ENCODE measurements at regions not wholly inside any gene's neighbourhood (a gene's known extent, or its start where the extent isn't known, plus 50 kb on each side); places are given as distances from the start of the nearest gene placed in this dataset.

- TF ChIP-seq CTCF (IDR thresholded peaks at IDR 0.05; ENCODE audit: poor library complexity, severe bottlenecking) (no peak), SMC3 (conservative IDR thresholded peaks at IDR 0.05; ENCODE audit: poor library complexity) (no peak), MXI1 (conservative IDR thresholded peaks at IDR 0.05; ENCODE audit: poor library complexity, severe bottlenecking) (no peak), POLR2AphosphoS5 (IDR thresholded peaks at IDR 0.05) (no peak), EZH2 (IDR thresholded peaks at IDR 0.05; ENCODE audit: borderline replicate concordance, insufficient read depth, low read length, poor library complexity, severe bottlenecking) (no peak), TAF1 (IDR thresholded peaks at IDR 0.05; ENCODE audit: low read depth) (no peak)
These were observed 216.8 kb downstream of the HACE1 start for GRCh38 chr6:104642871-104643270.
